Uterus (tissue), 3 donors: ENCODE measurements at regions not wholly inside any gene's neighbourhood (a gene's known extent, or its start where the extent isn't known, plus 50 kb on each side); places are given as distances from the start of the nearest gene placed in this dataset.

ENCODE experiments used
- DNase-seq, 2 donors: peaks; one replicate each; pipeline ENCODE4 v3.0.0-alpha.2; 2019 to 2020
- H3K27ac ChIP-seq, 2 donors: fragments of 200-600 bp; sonication (generic); 1 replicate in 1 of 2; 2 replicates in 1 of 2; pipeline ENCODE4 v1.5.1; 2016 to 2018
- H3K27me3 ChIP-seq, 2 donors: fragments of 200-600 bp; sonication (generic); one replicate each; pipeline ENCODE4 v1.5.1; 2018 to 2019; ENCODE audit warnings: control low read depth in 1 of 2
- H3K36me3 ChIP-seq, 2 donors: fragments of 200-600 bp; sonication (generic); one replicate each; pipeline ENCODE4 v1.5.1; 2019; ENCODE audit warnings: control low read depth in 1 of 2
- H3K4me1 ChIP-seq, 2 donors: fragments of 200-600 bp; sonication (generic); one replicate each; pipeline ENCODE4 v1.5.1; 2018 to 2019; ENCODE audit warnings: control low read depth in 1 of 2
- H3K4me3 ChIP-seq, 2 donors: fragments of 200-600 bp; sonication (generic); 1 replicate in 1 of 2; 2 replicates in 1 of 2; pipeline ENCODE4 v1.5.1; 2018 to 2019; ENCODE audit warnings: mild to moderate bottlenecking in 1 of 2
- H3K9me3 ChIP-seq, 2 donors: fragments of 200-600 bp; sonication (generic); one replicate each; pipeline ENCODE4 v1.5.1; 2019; ENCODE audit warnings: control low read depth in 1 of 2
- CTCF ChIP-seq, 4 experiments: fragments of 200-600 bp in 2 of 4; fragments of 450-650 bp in 2 of 4; sonication (generic) in 2 of 4; IDR thresholded peaks; one replicate each; pipeline ENCODE4 v1.5.1; 2016 to 2019; ENCODE audit warnings: antibody characterized with exemption in 4 of 4, mild to moderate bottlenecking in 2 of 4, moderate library complexity in 1 of 4
- POLR2A ChIP-seq, 2 donors: fragments of 450-650 bp; IDR thresholded peaks; one replicate each; pipeline ENCODE4 v1.6.1; 2016; ENCODE audit warnings: antibody characterized with exemption in 2 of 2, mild to moderate bottlenecking in 1 of 2, moderate library complexity in 1 of 2
- intact Hi-C: fragments of 100-400 bp; cut with DNase I; formaldehyde crosslinking; loops from one replicate; pipeline ENCODE4 v1.15.1; 2023; ENCODE audit warnings: low total_unique reads
- donor health status: DM: yes; HTN: yes; CAD: no.

GRCh38 chr2:81061016-81061415 lies 756.5 kb upstream of the LRRTM1 start:
- Histone ChIP-seq H3K4me3 (no peak overlapping the region), H3K27me3 (no peaks in the 10 kb centered on the region), H3K9me3 (no peaks in the 10 kb centered on the region), H3K4me1 (no peaks in the 10 kb centered on the region), H3K36me3 (no peaks in the 10 kb centered on the region), H3K27ac (no peak overlapping the region)
- TF ChIP-seq POLR2A (IDR thresholded peaks at IDR 0.05): no peak
- no peak for TF ChIP-seq CTCF (IDR thresholded peaks at IDR 0.05)
- intact Hi-C loops: no loop called here
- no peak for DNase-seq

GRCh38 chr2:81050580-81051095 lies 746.1 kb upstream of the LRRTM1 start:
- Histone ChIP-seq H3K4me3 (no peak overlapping the region), H3K27me3 (no peaks in the 10 kb centered on the region), H3K36me3 (no peaks in the 10 kb centered on the region), H3K27ac (no peak overlapping the region), H3K9me3 (no peaks in the 10 kb centered on the region), H3K4me1 (no peaks in the 10 kb centered on the region)
- intact Hi-C loops: no loop called here
- TF ChIP-seq POLR2A (IDR thresholded peaks at IDR 0.05): no peak
- no peak for TF ChIP-seq CTCF (IDR thresholded peaks at IDR 0.05)
- no peak for DNase-seq

DNA sequence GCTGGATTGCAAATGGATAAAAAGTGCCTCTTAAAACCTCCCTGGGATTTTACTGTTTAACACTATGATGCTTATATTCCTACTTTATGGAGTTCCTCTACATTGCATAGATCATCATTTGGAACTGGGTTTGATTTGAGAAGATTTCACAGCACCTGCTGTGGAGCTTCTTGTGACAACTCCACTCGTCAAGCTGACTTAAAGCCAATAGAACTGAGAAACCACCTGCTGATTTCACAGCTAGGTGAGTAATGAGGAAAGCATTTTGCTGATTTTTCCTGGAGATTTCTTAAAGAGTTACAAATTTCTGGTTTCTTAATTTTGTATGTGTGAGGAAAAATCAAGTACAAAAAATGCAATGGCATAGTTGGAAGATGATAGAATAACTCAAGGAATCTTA lies 739.1 kb upstream of the LRRTM1 start:
- no peaks in the 10 kb centered on the region for H3K27me3 ChIP-seq
- H3K4me3 ChIP-seq: no peak overlapping the region
- H3K36me3 ChIP-seq: no peaks in the 10 kb centered on the region
- TF ChIP-seq POLR2A (IDR thresholded peaks at IDR 0.05): no peak
- H3K4me1 ChIP-seq: no peaks in the 10 kb centered on the region
- intact Hi-C loops: no loop called here
- H3K9me3 ChIP-seq: no peaks in the 10 kb centered on the region
- DNase-seq: no peak
- H3K27ac ChIP-seq: no peak overlapping the region

- no peak overlapping the region for H3K27ac ChIP-seq
- no peaks in the 10 kb centered on the region for H3K4me1 ChIP-seq
- intact Hi-C loops: no loop called here
- peaks cover 0 to 3% of the 10 kb centered on the region in 2 donors for H3K9me3 ChIP-seq
- TF ChIP-seq POLR2A (IDR thresholded peaks at IDR 0.05): no peak
- no peak for TF ChIP-seq CTCF (IDR thresholded peaks at IDR 0.05)
- H3K36me3 ChIP-seq: no peaks in the 10 kb centered on the region
- H3K27me3 ChIP-seq: no peaks in the 10 kb centered on the region
- DNase-seq: no peak
- no peak overlapping the region for H3K4me3 ChIP-seq
These were observed 702.6 kb upstream of the LRRTM1 start for GRCh38 chr2:81007104-81007503.

- no peaks in the 10 kb centered on the region for H3K4me1 ChIP-seq
- no peaks in the 10 kb centered on the region for H3K36me3 ChIP-seq
- no peak for DNase-seq
- intact Hi-C loops: no loop called here
- peaks cover 0 to 3% of the 10 kb centered on the region in 2 donors for H3K9me3 ChIP-seq
- no peak overlapping the region for H3K27ac ChIP-seq
- H3K27me3 ChIP-seq: no peaks in the 10 kb centered on the region
- H3K4me3 ChIP-seq: no peak overlapping the region
- TF ChIP-seq CTCF (IDR thresholded peaks at IDR 0.05) (no peak), POLR2A (IDR thresholded peaks at IDR 0.05) (no peak)
These were observed 698.4 kb upstream of the LRRTM1 start for GRCh38 chr2:81002906-81003305.

GRCh38 chr2:80987466-80987865 lies 682.9 kb upstream of the LRRTM1 start:
- no peaks in the 10 kb centered on the region for H3K9me3 ChIP-seq
- no peak for DNase-seq
- intact Hi-C loops: no loop called here
- no peak overlapping the region for H3K4me3 ChIP-seq
- no peaks in the 10 kb centered on the region for H3K36me3 ChIP-seq
- no peak for TF ChIP-seq POLR2A (IDR thresholded peaks at IDR 0.05)
- no peak for TF ChIP-seq CTCF (IDR thresholded peaks at IDR 0.05)
- H3K27ac ChIP-seq: no peak overlapping the region
- no peaks in the 10 kb centered on the region for H3K27me3 ChIP-seq
- H3K4me1 ChIP-seq: no peaks in the 10 kb centered on the region
